ENCODE measurements at regions not wholly inside any gene's neighbourhood (a gene's known extent, or its start where the extent isn't known, plus 50 kb on each side); places are given as distances from the start of the nearest gene placed in this dataset.

DNA sequence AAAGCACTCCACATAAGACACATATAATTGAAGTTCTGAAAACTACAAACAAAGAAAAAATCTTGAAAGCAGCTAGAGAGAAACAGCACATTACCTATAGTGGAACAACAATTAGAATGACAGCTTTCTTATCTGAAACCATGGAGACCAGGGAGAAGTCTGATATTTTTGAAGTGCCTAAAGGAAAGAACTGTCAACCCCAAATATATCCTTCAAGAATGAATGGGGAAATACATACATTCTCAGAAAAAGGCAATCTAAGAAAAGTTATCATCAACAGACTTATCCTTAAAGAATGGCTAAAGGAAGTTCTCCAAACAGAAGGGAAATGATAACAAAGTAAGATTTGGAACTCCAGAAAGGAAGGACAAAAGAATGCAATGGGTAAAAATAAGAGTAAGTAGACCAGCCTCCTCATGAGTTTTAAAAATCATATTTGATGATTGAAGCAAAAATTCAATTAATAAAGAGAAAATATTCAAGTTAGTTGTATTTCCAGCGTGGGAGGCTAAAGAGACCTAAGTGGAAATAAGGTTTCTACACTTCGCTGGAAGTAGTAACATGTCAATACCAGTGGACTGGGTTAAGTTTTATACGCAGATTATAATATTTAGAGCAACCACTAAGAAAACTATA is 170.8 kb upstream of the SAMSN1 start:
- DNase-seq: no peak

DNA sequence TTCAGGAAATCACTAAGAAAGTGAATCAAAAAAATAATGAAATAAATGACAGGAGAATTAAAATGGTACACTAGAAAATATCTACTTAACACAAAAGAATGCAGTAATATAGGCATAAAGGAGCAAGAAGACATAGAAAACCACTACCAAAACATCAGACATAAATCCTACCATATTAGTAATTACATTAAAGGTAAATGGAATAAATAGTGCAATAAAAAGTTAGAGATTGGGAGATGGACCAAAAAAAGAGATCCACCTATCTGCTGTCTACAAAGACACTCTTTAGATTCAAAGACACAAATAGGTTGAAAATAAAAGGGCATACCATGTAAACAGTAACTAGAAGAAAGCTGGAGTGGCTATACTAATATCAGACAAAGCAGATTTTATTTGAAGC is 167.0 kb upstream of the SAMSN1 start:
- no peak for DNase-seq

DNA sequence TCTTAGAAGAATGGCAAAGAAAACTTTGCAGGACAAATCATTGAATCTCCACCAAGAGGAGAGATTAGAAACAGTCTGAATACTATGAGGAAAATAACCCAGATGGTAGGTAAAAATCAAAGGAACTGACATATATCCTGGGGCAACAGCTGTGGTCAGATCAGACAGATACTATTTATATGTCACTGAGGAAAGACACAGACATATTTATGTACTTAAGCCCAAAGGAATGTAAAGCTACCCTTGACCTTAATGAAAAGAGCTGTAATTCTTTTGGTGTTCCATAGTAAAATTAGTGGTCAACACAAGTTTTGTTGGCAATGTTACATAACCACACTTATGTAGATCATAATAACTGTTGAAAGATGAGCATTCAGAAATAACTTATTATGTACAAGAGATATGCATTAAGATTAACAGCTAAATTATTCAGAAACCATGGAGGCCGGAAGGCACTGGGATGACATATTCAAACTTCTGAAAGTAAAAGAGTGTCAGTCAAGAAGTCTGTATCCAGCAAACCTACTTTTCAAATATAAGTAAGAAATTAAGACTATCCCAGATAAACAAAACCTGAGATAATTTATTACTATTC is 166.1 kb upstream of the SAMSN1 start:
- DNase-seq: no peak

DNA sequence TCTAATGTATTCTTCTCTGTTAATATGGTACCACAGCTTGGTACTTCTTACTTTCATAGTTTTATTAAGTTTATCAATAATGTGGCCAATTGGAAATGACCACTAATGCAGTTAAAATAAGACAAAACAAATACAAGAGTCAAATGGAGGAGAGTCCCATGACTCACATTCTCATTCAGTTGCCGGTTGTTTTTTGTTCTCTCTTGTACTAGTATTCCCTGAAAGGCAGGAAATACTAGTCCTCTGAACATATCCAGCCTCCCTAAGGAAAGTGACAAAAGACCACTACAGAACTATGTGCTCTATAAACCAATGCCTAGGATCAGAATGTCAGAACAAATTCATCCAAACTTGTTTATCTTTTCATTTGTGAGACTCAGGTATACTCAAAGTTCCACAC is 165.2 kb upstream of the SAMSN1 start:
- no peak for DNase-seq

DNA sequence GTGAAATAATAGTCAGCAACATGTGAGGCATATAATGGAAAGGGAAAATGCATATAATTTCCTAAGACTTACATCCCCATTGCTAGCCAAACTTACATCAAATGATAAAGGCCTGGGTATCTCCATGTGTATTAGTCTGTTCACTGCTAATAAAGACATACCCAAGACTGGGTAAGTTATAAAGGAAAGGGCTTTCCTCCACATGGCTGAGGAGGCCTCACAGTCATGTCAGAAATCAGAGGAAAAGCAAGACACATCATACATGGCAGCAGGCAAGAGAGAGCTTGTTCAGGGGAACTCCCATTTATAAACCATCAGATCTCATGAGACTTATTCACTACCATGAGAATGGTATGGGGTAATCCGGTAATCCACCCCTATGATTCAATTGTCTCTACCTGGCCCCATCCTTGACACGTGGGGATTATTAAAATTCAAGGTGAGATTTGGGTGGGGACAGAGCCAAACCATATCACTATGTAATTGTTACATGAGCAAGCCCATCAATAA is 161.5 kb upstream of the SAMSN1 start:
- no peak for DNase-seq

DNA sequence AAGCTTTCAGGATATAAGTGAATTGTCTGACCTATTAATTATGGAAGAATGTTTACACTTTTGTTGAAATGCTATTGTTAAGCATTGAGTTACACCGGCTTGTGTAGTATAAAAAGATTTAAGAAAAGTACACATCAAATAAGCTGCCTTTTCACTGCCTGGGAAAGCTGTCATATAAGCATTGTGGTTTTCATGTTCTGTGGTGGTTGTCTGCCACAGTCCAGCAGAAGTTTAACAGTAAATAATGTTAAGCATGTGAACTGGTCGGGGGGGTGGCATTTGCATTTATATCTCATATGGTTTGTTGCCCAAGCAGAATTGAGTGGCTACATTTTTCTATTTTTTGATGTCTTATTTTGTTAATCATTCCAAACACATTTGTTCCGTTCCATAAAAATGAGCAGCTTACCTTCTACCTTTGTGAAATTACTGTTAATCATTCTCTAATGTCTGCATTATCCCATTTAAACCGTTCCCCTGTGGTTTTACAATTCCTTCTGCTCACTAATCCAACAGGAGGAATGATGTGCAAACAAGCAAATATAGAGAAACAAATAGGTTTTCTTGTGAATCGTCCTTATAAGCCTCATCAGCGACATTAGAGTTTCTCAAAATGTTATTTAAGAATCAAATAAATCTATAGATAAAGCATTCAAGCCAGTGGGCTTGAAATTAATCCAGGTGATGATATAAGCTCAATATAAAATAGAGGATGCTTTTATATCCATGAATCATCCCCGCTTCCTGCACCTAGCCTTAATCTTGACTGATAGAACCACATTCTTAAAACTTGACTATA is 160.8 kb upstream of the SAMSN1 start:
- no peak for DNase-seq

DNA sequence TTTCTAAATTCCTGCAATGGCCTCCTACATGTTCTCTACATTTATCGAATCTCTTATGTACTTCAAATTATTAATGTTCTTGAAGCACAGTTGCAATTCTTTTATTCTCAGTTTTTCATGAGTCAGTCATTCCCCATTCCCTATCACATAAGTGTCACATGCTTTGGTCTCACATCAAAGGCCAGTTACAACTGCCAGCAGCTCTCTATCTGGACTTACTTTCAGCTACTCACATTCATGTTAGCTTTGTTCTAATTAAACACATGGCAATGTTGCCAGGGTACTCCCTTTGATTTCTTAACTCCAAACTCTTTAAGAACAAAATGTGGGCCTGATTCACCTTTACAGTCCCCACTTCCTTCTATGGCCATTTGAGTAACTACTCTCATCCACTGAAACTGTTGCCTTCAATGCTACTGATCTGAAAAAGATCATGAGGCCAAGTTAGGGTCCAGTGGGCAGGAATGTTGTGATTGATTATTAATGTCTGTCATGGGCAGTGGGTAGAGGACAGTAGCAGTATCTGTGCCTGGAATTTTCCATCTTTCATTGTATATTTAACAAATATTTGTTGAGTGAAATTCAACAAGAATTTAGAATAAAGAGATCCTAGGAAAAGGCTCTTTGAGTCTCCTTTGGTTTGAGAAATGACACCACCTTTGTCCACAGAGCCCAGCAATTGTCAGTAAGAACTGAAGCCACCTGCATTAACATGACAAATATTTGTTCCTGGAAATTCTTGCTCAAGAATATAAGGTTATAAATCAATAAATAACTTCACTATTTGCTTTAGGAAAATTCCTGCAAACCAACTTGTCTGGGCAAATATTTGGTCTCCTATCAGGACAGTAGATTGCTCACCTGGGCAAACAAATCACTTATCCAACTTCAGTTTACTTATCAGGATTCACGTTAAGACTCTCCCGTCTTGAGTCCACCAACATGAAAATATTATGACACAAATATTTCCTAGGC is 153.6 kb upstream of the SAMSN1 start:
- DNase-seq: no peak

DNA sequence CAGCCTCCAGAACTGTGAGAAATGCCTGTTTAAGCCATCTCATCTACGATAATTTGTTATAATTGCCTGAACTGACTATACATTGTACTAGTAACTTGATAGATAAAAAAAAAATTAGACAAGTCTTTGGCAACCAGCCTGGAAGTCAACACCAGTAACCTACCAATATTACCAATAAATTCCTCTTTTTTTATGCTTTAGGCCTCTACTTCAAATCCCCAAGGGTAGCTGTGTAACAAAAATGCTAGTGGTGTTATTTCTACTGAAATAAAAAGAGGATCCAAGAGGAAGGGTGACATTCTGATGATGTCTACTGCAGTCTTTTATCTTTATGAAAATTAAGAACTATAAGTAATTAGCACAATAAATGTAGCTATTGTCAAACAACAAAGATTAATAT is 151.7 kb upstream of the SAMSN1 start:
- DNase-seq: no peak

DNA sequence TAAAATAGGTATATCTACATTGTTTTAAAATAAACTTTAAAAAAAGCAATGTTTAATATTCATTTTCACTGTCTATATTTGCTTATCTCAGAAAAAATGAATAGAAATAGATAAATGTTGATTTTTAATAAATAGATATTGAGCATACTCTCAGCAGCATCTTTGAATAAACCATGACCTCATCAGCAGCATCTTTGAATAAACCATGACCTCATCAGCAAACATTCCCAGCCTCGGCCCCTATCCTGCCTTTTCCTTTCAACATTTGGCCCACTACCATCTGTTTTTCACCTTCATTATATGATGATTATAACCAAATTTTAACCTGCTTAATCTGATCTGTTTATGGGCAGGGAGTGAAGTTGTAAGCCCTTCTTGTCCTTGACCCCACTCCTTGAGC is 148.7 kb upstream of the SAMSN1 start:
- DNase-seq: no peak

DNA sequence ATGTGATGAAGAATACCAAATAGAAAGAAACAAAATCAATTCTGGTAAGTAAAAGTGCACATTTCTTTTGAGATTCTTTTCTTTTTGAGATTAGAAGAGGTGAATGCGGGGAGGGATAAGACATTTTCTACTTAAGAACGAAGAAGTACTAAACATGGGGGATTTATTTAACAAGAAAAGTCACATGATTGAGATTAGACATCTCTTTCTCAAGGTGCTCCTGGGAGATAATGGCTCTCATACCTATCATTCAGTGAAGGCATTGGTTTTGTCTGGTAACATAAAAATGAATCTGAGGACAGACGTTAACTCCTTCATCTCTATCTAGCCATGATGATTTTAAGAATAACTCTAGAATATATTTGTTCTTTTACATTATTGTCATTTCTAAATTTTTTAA is 147.9 kb upstream of the SAMSN1 start:
- DNase-seq: no peak

DNA sequence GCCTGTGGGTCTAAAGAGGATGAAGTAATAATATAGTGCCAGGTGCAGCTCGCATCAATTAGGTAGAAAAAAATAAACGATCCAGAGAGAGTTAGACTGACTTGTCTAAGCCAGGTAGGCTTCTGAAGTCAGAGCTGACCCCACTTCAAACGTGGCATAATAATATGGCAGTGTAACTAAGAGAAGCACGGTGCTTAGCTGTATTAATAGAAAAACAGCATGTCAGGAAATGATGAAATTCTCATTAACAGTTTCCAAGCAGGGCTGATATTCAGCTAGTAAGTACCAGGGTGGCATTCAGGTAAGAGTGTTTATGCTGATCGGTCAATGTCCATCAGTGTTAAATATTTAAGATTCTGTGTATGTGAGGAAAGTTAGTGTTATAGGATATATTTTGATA is 145.8 kb upstream of the SAMSN1 start:
- no peak for DNase-seq

DNA sequence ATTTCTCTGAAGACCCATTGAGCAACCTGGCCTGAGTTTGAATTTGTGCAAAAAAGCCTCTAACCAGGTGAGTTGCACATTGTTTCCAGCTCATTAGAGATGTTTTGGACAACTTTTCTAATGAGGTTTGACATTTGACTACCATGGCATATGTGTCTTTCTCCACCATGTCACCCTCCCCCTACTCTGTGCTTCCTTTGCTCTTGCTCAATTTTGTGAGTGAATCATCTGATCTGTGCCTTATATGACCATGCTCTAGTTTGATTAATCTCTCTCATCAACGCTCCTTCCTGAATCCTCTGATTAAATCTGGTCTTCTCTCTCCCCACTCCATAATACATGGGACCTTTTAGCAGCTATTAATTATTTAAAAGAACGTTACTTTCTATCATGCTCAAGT is 144.8 kb upstream of the SAMSN1 start:
- DNase-seq: no peak

DNA sequence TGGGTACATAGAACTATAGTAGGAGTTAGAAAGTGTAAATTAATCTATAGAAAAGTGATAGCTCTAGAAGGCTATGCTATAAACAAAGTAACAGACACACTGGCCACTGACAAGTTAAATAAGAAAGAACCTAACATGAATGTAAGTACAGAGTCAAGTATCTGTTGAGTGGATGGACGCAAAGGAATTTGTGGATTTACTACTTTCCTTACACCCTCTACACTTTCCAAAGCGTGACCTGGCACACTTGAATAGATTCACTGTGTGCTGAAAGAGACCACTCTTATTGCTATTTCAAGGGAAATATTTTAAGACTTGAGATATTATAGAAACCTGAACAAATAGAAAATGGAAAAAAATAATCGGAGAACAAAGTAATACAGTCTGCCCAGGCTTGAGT is 142.8 kb upstream of the SAMSN1 start:
- DNase-seq: no peak

DNA sequence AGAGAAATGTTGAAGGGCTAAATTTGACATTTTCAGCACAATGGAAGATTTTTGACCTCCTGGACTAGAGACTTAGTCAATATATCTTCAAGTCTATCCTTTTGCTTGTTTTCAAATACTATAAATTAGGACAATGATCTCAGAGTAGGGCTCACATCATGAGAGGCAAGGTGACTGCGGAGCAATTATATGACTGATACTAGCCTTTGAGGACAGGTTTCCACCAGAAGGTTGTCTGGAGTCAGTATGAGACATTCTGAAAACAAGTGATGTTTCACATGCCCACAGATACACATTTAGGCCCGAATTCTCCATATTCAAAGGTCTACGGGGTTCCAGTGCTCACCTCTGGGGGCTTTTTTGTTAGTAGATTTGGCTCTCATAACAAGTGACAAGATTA is 142.3 kb upstream of the SAMSN1 start:
- no peak for DNase-seq

DNA sequence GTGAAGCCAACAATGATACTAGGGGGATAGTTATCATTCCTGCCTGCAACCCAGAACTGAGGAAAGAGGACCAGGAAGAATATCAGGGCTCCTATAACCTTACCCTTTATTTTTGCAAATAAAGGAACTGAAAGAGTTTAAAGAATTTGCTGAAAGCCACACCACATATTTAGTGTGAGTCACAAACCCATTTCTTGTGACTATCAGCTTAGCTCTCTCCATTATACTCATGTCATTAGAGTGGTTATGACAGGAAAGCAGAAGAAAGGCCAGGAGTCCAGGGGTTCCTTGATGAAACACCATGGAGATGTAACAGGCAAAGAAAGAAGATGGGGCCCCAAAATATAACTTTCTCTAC is 141.1 kb upstream of the SAMSN1 start:
- no peak for DNase-seq

DNA sequence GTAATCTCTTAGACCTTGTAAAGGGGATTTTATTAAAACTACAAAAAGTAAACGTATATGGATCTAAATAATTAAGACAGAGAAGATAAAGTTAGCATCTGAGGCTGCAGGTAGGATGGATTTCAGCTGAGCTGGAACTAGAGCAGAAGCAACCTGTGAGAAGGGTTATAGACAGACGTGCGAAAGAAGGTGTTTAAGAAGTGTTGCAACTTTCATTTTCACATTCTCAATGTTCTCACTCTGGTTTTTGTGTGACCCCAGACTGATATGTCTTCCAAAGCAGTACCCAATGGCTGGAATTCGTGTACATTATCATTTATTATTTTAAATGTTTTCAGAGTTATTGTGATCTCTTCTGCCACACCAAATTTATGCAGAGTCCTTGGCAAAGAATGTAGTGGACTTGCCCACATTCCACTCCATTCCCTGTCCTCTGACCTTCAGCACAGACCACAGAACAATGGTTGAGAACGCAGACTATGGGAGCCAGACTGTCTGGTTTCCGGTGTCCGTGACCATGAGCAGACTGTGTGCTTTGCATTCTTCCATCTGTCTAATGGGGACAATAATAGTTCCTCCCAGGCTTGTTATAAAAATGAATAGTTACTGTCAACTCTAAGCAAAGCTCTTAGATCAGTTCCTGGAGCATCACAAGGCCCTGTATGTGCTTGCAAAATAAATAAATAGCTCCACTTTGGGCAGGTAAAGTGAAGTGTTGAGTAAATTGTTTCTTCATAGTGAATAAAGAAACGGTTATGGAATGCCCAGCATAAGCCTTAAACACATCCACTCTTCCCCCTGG is 140.6 kb upstream of the SAMSN1 start:
- no peak for DNase-seq

DNA sequence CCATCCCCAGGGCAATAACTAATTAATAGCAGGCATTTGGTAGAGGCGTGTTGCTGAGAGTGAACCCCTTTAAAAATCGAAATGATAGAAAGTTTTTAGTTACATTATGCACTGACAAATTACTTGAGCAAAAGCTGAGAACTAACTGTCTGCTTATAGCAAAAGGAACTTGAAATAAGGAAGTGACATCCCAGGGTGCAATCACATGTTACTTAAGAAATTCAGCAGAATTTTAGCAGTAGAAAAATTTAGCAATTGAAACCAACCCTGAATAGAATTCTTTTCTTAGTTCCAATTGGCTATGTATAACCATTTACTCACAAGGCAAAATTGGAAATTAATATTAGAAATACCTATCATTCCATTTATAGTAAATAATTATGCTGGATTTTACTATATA is 139.5 kb upstream of the SAMSN1 start:
- DNase-seq: no peak

DNA sequence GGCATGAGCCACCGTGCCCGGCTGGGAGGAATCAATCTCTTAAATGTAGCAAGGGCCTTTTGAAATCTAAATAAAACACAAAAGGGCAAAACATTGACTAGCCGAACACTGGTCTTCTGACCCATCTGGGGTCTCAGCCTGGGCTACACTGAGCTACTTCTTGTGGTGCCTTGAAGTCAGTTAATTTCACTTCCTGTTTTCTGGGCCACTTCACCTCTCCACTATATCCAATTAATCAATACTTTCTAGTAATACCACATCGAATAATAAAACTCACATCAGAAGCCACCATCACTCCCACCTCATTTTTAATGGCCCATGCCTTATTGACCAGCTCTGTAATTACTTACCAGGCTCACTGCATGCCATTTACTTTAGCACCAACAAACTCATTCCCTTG is 138.0 kb upstream of the SAMSN1 start:
- DNase-seq: no peak

DNA sequence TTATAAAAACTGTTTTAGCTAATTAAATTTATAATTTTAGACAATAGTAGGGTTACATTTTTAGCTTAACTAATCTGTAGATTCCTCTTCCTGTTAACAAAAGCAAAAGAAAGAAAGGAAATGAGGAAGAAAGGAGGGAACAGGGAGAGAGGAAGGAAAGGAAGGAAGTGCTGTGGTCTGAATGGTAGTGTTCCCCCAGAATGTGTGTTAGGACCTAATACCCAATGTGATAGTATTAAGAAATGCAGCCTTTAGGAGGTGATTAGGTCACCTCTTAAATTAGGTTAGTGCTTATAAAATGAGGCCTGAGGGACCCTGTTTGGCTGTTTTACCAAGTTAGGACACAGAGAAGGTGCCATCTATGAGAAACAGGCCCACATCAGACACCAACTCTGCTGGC is 136.9 kb upstream of the SAMSN1 start:
- DNase-seq: no peak

DNA sequence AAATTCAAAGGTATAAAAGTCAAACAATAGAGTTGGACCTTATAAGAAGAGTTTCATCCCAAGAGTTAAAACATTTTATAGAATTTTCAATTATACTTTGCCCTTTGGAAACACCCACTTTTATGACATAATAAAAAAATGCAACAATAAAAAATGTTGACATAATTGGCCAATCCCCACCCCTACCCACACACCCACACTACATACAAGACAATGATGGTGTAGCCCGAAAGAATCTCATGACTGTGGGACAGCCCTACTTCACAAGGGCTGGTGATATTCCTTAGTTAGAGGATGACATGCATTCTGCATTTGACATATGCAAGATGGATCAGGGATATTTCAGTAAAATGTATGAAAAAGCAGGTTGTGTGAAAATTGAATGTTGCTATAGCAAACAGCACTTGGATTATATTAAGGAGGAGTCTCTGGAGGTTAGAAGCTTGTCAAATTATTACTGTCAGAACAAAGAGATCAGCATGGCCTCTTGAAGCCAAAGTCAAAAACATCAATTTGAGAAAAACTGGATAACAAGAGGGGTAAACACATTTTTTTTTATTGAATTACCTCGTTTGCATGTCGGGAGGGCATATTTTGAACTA is 133.0 kb upstream of the SAMSN1 start:
- no peak for DNase-seq

DNA sequence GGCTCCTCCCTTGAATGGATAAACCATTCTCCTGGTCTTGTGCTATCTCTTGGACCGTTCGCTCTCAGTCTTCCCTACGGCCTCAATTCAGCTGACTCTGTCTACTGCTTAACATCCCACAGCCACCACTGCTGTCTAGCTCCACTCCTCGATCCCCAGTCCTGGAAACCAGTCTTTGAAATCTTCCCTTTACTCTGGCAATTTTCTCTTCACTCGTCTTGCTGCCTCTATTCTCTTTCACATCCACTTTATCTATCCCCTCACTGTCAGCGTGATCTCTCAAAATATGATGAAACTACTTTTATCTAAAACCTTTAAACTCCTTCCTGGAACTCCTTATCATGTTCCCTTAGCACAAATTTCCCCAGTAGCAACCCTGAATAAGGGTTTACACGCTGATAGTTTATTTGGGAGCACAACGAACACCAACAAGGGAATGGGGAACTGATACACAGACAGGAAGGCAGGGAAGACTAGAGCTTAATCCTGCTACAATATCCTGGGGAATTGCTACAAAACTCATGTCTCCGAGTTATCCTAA is 131.6 kb upstream of the SAMSN1 start:
- DNase-seq: no peak

DNA sequence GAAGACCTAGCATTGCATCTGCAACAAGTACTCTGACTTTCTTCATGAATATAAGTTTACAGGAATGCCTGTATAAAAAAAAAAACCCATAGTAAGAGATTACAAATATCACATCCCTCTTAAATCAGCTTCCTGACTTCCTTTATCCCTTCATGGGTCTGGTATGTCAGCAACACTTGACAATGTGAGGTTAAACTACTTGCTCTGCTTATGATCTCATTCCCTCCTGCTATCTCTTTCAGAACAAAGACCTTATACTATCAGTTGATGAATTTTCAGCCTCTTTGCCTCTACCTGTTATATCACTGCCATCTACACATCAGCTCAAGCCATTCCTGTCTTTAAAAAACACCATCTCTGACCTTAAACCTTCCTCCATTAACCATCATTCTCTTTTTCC is 130.9 kb upstream of the SAMSN1 start:
- DNase-seq: no peak

Measured in activated effector memory CD4-positive, alpha-beta T cell treated with anti-CD3 and anti-CD28 coated beads, Interleukin-2, amount 50 U/mL, for 16 hours (primary cell).